Spleen (tissue), 11 donors: ENCODE measurements at regions not wholly inside any gene's neighbourhood (a gene's known extent, or its start where the extent isn't known, plus 50 kb on each side); places are given as distances from the start of the nearest gene placed in this dataset.

Experiments
- DNase-seq: peaks from one replicate; pipeline ENCODE4 v3.0.0-alpha.2; 2020
- H3K27ac ChIP-seq, 8 donors: fragments of 200-600 bp; sonication (generic) in 7 of 8; 1 replicate in 4 of 8; 2 replicates in 4 of 8; pipeline versions ENCODE4 v1.5.0 to v1.8.0; 2016 to 2021; ENCODE audit warnings: inconsistent platforms in 4 of 8, mild to moderate bottlenecking in 4 of 8, moderate library complexity in 1 of 8
- H3K27me3 ChIP-seq, 7 donors: fragments of 200-600 bp; sonication (generic) in 6 of 7; replicated peaks in 1 of 7; 1 replicate in 4 of 7; 2 replicates in 3 of 7; pipeline versions ENCODE4 v1.5.0 to v1.8.0; 2016 to 2021; ENCODE audit warnings: inconsistent platforms in 3 of 7, mild to moderate bottlenecking in 1 of 7
- H3K36me3 ChIP-seq, 6 donors: fragments of 200-600 bp; sonication (generic) in 5 of 6; 1 replicate in 4 of 6; 2 replicates in 2 of 6; pipeline versions ENCODE4 v1.5.0 to v1.8.0; 2016 to 2021; ENCODE audit warnings: inconsistent platforms in 2 of 6
- H3K4me1 ChIP-seq, 6 donors: fragments of 200-600 bp; sonication (generic) in 5 of 6; 1 replicate in 3 of 6; 2 replicates in 3 of 6; pipeline versions ENCODE4 v1.5.0 to v1.8.0; 2016 to 2021; ENCODE audit warnings: inconsistent platforms in 3 of 6
- H3K4me3 ChIP-seq, 8 donors: fragments of 200-600 bp; sonication (generic) in 7 of 8; 1 replicate in 4 of 8; 2 replicates in 4 of 8; pipeline versions ENCODE4 v1.5.0 to v1.8.0; 2016 to 2021; ENCODE audit warnings: inconsistent platforms in 4 of 8, mild to moderate bottlenecking in 4 of 8, moderate library complexity in 2 of 8
- H3K9me3 ChIP-seq, 8 donors: fragments of 200-600 bp; sonication (generic) in 7 of 8; 1 replicate in 4 of 8; 2 replicates in 4 of 8; pipeline versions ENCODE4 v1.5.0 to v1.8.0; 2016 to 2021; ENCODE audit warnings: inconsistent platforms in 4 of 8
- POLR2A ChIP-seq, 3 donors: fragments of 450-650 bp; IDR thresholded peaks; one replicate each; pipeline ENCODE4 v1.5.1; 2017; ENCODE audit warnings: antibody characterized with exemption in 3 of 3, mild to moderate bottlenecking in 1 of 3
- POLR2AphosphoS5 ChIP-seq, 3 donors: sonication (generic); formaldehyde crosslinking; IDR thresholded peaks; one replicate each; pipeline ENCODE4 v1.5.1; 2017; ENCODE audit warnings: antibody characterized with exemption in 3 of 3
- WGBS, 5 donors: extraction: QIAGEN DNeasy Blood & Tissue Kit in 3 of 5; methylation state at CpG; one replicate each; pipeline versions ENCODE4 v1.1.5 to v1.1.7; 2013 to 2018; 5-methylcytosine and 5-hydroxymethylcytosine counted together
- intact Hi-C: fragments of 100-400 bp; cut with DNase I; formaldehyde crosslinking; loops from one replicate; pipeline ENCODE4 v1.15.0; 2023; ENCODE audit warnings: low total_unique reads
- TF ChIP-seq, protein P1 (sequence below), 11 experiments: fragments of 200-600 bp in 7 of 11; fragments of 450-650 bp in 4 of 11; sonication (generic) in 4 of 11; IDR thresholded peaks in 8 of 11; conservative IDR thresholded peaks in 3 of 11; 1 replicate in 7 of 11; 2 replicates in 4 of 11; pipeline versions ENCODE4 v1.4.0 to v1.8.0; 2016 to 2021; ENCODE audit warnings: antibody characterized with exemption in 11 of 11, inconsistent platforms in 4 of 11, mild to moderate bottlenecking in 1 of 11
- donor health status: healthy with polysubstance abuse.
- donor health status: DM: no; HTN: no; CAD: no; lungs with moderate emphysema.
- donor health status: DM: no; HTN: no; CAD: no.
- donor health status: Bipolar disorder and iron deficiency.
- donor health status: healthy.
- donor health status: DM: no; HTN: no; CAD: no.
- donor health status: DM: yes; HTN: yes; CAD: no.

DNA sequence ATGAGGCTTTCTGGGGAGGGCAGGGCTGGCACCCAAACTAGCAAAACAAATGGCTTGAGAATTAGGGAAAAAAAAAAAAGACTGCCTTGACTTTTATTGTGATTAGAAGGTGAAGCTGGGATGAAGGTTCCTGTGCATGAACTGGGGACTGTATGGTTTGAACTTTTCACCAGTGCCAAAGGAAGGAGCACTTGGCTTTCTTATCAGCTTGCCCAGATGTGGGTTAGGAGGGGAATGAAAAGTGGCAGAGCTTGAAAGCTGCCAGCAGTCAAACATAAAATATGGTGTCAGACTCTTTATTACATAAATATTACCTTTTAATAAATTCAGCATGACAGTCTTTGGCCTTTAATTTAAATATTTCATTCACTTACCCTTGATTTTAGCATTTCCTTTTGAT, 182.5 kb downstream of the PSAT1 start:
- H3K4me1 ChIP-seq = no peaks in the 10 kb centered on the region
- intact Hi-C loops = no loop called here
- H3K4me3 ChIP-seq = no peak overlapping the region
- no peak for DNase-seq
- TF ChIP-seq, protein P1, sequence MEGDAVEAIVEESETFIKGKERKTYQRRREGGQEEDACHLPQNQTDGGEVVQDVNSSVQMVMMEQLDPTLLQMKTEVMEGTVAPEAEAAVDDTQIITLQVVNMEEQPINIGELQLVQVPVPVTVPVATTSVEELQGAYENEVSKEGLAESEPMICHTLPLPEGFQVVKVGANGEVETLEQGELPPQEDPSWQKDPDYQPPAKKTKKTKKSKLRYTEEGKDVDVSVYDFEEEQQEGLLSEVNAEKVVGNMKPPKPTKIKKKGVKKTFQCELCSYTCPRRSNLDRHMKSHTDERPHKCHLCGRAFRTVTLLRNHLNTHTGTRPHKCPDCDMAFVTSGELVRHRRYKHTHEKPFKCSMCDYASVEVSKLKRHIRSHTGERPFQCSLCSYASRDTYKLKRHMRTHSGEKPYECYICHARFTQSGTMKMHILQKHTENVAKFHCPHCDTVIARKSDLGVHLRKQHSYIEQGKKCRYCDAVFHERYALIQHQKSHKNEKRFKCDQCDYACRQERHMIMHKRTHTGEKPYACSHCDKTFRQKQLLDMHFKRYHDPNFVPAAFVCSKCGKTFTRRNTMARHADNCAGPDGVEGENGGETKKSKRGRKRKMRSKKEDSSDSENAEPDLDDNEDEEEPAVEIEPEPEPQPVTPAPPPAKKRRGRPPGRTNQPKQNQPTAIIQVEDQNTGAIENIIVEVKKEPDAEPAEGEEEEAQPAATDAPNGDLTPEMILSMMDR (IDR thresholded peaks at IDR 0.05 in 8 of 11, conservative IDR thresholded peaks at IDR 0.05 in 3 of 11) = no peak
- no peak for TF ChIP-seq POLR2AphosphoS5 (IDR thresholded peaks at IDR 0.05)
- TF ChIP-seq POLR2A (IDR thresholded peaks at IDR 0.05) = no peak
- H3K27me3 ChIP-seq = no peaks in the 10 kb centered on the region
- H3K27ac ChIP-seq = no peak overlapping the region
- peaks cover 0 to 38% (median 18%) of the 10 kb centered on the region in 8 donors for H3K9me3 ChIP-seq
- H3K36me3 ChIP-seq = no peaks in the 10 kb centered on the region

DNA sequence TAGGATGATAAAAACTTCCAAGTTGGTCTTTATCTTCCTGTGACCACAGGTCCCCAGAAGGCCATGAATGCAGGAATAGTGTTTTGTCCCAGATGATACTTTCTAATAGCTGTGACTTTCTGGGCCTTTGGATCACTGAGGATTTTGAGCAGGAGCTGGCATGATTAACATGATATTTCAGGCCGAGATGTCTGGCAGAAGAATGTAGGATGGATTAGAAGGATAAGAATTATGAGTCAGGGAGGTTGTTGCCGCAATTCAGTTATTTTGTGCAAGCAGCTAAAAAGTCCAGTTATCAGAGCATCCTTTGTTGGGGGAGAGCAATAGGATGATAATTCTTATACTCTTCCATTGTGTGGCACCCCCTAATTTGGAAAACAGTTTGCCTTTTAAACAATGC, 189.7 kb downstream of the PSAT1 start:
- intact Hi-C loops = no loop called here
- Histone ChIP-seq H3K36me3 (no peaks in the 10 kb centered on the region), H3K9me3 (peaks cover 0 to 31% (median 8%) of the 10 kb centered on the region in 8 donors), H3K4me1 (no peaks in the 10 kb centered on the region), H3K27me3 (no peaks in the 10 kb centered on the region), H3K4me3 (no peak overlapping the region), H3K27ac (no peak overlapping the region)
- WGBS, 5 donors = 73 to 88% (median 79%) methylated on average over 2 of the region's 2 CpGs
- no peak for DNase-seq
- TF ChIP-seq POLR2A (IDR thresholded peaks at IDR 0.05) (no peak), POLR2AphosphoS5 (IDR thresholded peaks at IDR 0.05) (no peak)
- TF ChIP-seq, protein P1 (IDR thresholded peaks at IDR 0.05 in 8 of 11, conservative IDR thresholded peaks at IDR 0.05 in 3 of 11) = no peak

DNA sequence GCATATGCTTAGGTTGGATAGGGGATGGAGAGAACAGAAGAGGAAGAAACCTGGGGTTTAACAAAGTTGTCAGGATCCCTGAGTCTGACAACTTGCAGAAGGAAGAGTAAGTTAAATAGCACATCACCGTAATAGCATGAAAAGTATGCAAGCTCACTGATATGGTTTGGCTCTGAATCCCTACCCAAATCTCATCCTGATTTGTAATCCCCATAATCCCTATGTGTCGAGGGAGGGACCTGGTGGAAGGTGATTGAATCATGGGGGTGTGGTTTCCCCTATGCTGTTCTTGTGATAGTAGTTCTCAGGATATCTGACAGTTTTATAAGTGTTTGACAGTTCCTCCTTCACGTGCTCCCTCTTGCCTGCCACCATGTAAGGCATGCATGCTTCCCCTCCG, 193.3 kb downstream of the PSAT1 start:
- Histone ChIP-seq H3K27me3 (no peaks in the 10 kb centered on the region), H3K4me3 (no peak overlapping the region), H3K27ac (no peak overlapping the region), H3K9me3 (peaks cover 0 to 5% (median 0%) of the 10 kb centered on the region in 8 donors), H3K4me1 (no peaks in the 10 kb centered on the region), H3K36me3 (no peaks in the 10 kb centered on the region)
- no peak for DNase-seq
- intact Hi-C loops = no loop called here
- WGBS, 5 donors = 70 to 83% (median 73%) methylated on average over 4 of the region's 4 CpGs
- TF ChIP-seq POLR2A (IDR thresholded peaks at IDR 0.05) = no peak

DNA sequence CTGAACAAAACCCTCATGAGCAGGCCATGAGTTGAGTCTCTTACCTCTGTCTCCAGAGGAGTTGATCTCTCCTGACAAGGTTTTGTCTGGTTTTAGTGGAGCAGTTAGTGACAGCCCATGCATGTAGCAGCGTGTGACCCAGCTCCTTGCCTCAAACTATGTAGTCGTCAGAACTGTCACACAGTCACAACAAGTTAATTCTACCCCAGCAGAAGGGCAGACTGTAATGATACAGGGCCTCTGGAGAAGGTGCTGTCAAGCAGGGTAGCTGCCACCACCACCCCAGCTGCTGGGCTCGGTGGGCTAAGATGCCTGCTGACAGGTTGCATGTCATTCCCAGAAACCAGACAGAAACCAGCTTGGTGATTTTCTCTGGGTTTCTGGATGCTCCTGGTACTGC, 194.5 kb downstream of the PSAT1 start:
- intact Hi-C loops = no loop called here
- Histone ChIP-seq H3K9me3 (peaks cover 0 to 5% (median 0%) of the 10 kb centered on the region in 8 donors), H3K27ac (no peak overlapping the region), H3K27me3 (no peaks in the 10 kb centered on the region), H3K36me3 (no peaks in the 10 kb centered on the region), H3K4me3 (no peak overlapping the region), H3K4me1 (no peaks in the 10 kb centered on the region)
- DNase-seq = no peak
- 73 to 100% (median 81%) methylated on average over 1 to 3 of the region's 3 CpGs for WGBS, 5 donors
- no peak for TF ChIP-seq POLR2AphosphoS5 (IDR thresholded peaks at IDR 0.05)
- TF ChIP-seq POLR2A (IDR thresholded peaks at IDR 0.05) = no peak
- TF ChIP-seq, protein P1 (IDR thresholded peaks at IDR 0.05 in 8 of 11, conservative IDR thresholded peaks at IDR 0.05 in 3 of 11) = no peak

DNA sequence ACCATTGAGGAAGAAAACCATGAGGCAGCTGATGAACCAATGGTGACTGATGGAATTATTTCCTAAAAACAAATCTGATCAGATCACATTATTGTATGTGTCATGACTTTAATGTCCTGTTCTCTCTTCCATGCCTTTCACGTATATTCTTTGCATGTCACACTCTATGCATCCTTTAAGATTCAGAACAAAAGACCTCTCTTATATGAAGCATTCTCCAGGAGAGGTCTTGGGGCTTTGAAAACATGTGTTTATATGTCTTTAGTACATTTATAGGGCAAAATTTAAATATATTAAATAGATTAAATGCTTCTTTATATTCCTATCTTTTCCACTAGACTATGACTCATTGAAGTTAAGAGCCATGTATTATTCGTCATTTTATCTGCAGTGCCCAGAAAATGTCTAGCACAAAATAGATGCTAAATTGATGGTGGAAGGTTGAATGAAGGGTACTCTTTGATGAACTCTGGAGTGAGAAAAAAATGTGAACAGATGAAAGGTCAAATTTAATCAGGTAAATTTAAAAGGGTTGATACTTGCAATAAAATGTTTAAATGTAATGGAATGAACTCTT, 196.3 kb downstream of the PSAT1 start:
- Histone ChIP-seq H3K27me3 (no peaks in the 10 kb centered on the region), H3K36me3 (no peaks in the 10 kb centered on the region), H3K9me3 (peaks cover 0 to 5% (median 0%) of the 10 kb centered on the region in 8 donors), H3K4me1 (no peaks in the 10 kb centered on the region), H3K4me3 (no peak overlapping the region), H3K27ac (no peak overlapping the region)
- intact Hi-C loops = no loop called here
- 80 to 91% (median 90%) methylated on average over 2 of the region's 2 CpGs for WGBS, 5 donors
- no peak for DNase-seq
- TF ChIP-seq POLR2AphosphoS5 (IDR thresholded peaks at IDR 0.05) = no peak
- no peak for TF ChIP-seq POLR2A (IDR thresholded peaks at IDR 0.05)
- TF ChIP-seq, protein P1 (IDR thresholded peaks at IDR 0.05 in 8 of 11, conservative IDR thresholded peaks at IDR 0.05 in 3 of 11) = no peak
